ENCODE measurements at regions not wholly inside any gene's neighbourhood (a gene's known extent, or its start where the extent isn't known, plus 50 kb on each side); places are given as distances from the start of the nearest gene placed in this dataset.

GRCh38 chr5:124463851-124464250 lies 282.6 kb downstream of the ZNF608 start:
- TF ChIP-seq ZIC2 (tag by site-specific recombination; IDR thresholded peaks at IDR 0.05) (no peak), ZNF292 (tag by site-specific recombination; IDR thresholded peaks at IDR 0.05; ENCODE audit: borderline replicate concordance, low read depth) (no peak), ZNF423 (tag by site-specific recombination; IDR thresholded peaks at IDR 0.05) (no peak)

All from HEK293 (cell line).